ENCODE measurements at regions not wholly inside any gene's neighbourhood (a gene's known extent, or its start where the extent isn't known, plus 50 kb on each side); places are given as distances from the start of the nearest gene placed in this dataset.

- DNase-seq, result no peak
Observed at GRCh38 chr11:19460718-19461405, 220.1 kb upstream of the E2F8 start.

- no peak for DNase-seq
Observed at GRCh38 chr11:19459240-19459639, 218.5 kb upstream of the E2F8 start.

DNA sequence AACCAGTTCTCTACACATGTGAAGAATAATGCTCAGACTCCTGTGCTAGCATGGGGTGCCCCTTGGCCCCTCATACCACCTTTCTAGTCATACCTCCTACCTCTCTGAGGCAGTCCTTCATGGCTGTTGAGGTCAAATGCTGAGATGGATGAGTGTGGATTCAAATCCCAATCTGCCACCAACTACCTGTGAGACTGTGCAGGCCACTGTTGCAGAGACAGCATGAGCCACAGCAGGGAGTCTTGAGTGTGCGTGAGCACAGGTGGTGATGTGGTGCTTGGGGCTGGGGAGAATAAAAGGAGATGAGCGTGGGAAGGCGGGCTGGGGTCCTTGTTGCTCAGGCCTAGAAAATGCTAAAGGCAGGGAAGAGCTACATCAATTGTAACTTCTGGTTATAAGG lies 218.0 kb upstream of the E2F8 start:
- DNase-seq, result no peak

GRCh38 chr11:19458231-19458630 lies 217.5 kb upstream of the E2F8 start:
- no peak for DNase-seq

GRCh38 chr11:19455731-19456130 lies 215.0 kb upstream of the E2F8 start:
- no peak for DNase-seq

DNA sequence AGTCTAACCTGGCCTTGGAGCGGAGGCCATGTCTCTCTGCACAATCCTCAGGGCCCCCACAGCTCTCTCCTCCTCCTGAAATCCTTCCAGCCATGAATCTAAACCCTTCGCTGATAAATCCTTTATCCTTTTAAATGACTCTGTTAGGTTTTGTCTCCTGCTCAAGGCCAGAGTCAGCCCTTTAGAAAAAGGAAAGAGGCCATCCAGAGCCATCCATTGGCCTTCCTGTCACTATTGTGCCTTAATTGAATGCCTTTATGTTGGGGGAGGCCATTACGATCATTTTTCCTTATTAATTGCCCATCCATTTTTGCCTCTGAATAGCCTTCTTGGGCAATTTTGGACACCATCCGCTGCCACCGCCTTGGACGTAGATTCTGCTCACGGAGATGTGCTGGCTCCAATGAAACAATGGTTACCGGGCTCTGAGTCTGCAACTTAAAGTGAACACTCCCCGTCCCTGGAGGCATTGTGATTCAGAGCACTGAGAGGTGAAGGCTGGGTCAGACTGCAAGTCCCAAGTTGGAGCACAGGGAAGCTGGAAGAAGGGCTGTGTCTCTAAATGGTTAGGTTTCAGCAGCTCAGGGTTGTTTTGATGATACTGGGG lies 213.0 kb upstream of the E2F8 start:
- DNase-seq, result no peak

- DNase-seq, result no peak
Observed at GRCh38 chr11:19451609-19452008, 210.9 kb upstream of the E2F8 start.

DNA sequence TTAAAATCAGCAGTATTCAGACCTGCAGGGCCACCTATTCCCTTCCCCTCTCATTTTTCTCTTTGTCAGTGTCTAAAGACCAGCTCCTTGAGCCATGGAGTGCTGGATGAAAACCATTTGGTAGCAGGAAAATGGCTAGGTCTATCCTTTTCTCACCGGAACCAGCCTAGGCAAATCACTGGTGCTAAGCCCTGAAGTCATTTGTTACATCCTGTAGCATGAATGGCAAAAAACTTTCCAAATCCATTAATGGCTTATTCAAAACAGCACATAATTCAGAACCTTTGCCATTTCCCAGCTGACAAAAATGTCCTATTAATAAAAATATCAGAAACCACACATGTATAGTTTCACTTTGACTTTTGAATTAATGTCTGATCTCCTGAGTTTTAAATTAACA lies 209.5 kb upstream of the E2F8 start:
- no peak for DNase-seq

DNA sequence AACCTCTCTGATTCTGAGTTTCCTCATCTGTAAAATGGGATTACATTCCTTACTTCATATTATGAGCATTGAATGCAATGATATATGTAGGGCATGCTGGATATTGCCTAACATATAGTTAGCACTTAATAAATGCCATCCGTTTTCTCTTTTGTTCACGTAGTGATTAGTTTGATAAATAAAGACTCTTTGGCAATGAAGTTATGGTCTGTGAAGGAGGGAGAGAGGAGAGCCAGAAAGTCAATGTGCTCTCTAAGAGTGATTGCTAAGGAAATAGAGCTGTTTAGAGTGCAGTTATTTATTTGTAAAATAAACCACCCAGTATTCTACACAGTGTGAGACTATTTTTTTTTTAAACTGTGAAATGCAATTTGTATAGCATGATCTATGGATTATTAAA lies 207.9 kb upstream of the E2F8 start:
- no peak for DNase-seq

DNA sequence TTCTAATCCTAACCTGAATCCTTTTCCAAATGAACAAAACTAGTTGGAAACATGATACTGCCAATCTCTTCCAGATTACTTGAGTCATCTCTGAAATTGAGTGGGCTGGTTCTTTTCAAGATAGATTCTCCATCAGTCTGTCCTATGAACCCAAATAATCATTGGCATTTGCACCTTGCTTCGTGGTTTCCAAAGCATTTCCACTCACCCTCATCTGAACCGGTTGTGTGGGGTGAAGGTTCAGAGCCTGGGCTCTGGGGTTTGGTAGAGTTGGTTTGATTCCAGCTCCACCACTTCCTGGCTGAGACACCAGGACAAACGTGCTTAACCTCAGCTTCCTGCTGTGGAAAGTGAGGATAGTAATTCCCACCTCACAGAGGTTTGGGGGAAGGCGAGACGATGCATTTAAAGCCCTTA lies 206.4 kb upstream of the E2F8 start:
- no peak for DNase-seq

DNA sequence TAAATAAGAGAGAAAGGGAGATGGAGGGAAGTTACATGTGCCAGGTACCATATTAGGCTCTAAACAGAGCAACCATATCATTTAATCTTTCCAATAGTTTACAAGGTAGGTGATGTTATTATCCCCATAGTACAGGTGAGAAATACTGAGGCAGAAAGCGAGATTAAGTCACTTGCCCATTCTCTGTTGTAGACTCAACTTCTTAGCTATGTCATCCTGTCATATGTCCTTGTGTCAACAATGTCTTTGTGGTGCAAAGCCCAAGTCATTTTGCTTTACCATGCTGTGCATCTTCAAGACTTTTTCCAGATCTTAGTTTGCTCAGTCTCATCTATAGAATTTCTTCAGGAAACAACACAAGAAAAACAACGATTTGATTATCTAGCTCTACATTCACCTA lies 205.0 kb upstream of the E2F8 start:
- no peak for DNase-seq

DNA sequence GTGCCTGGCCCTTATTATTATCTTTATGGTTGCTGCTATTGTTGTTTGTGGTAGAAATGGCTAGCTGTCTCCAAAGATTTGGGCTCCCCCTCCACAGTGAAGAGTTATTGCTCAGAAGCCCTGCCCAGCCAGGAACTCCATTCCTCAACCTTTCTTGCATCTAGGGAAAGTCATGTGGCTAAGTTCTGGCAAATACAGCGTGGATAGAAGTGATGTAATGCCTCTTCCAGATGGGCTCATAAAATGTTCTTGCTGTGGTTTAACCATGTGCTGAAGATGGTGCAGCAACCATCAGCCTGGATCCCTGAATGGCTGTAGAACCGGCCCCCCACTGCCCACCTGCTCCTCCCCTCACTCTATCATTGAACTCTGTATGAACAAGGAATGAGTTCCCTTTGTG lies 203.5 kb upstream of the E2F8 start:
- DNase-seq, result no peak

- no peak for DNase-seq
Observed at GRCh38 chr11:19442554-19442910, 201.8 kb upstream of the E2F8 start.

GRCh38 chr11:19441752-19442553 lies 201.2 kb upstream of the E2F8 start:
- no peak for DNase-seq

DNA sequence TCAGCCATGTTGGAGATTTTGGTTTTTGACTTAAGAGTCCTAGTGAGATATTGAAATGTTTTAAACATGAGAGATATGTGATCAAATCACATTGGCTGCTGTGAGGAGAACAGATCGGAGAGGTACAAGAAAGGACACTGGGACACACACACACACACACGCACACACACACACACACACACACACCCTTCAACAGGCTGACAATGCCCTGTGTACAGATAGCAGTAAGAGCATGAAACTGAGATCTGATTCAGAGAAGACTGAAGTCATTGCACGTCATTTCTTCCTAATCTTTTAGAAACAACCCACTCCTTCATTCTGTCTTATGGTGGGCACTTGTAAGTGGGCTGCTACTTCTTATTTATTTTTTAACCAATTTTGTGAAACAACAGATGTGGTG lies 200.5 kb upstream of the E2F8 start:
- DNase-seq, result no peak

- no peak for DNase-seq
Observed at GRCh38 chr11:19437760-19438159, 197.0 kb upstream of the E2F8 start.

DNA sequence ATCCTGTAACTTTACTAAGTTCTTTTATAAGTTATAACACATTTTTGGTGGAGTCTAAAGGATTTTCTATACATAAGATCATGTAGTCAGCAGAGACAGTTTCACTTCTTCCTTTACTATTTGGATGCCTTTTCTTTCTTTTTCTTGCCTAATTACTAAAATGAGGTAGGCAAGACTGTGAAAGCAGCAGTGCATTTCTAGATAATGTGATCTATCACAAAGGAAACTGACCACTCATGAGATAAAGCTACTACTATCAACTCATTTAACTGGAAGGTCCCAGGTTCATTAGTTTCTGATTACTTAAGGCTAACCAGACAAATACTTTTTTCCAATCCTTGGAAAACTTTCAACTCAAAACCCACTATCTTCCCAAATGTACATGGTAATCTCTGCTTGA lies 196.2 kb upstream of the E2F8 start:
- no peak for DNase-seq

DNA sequence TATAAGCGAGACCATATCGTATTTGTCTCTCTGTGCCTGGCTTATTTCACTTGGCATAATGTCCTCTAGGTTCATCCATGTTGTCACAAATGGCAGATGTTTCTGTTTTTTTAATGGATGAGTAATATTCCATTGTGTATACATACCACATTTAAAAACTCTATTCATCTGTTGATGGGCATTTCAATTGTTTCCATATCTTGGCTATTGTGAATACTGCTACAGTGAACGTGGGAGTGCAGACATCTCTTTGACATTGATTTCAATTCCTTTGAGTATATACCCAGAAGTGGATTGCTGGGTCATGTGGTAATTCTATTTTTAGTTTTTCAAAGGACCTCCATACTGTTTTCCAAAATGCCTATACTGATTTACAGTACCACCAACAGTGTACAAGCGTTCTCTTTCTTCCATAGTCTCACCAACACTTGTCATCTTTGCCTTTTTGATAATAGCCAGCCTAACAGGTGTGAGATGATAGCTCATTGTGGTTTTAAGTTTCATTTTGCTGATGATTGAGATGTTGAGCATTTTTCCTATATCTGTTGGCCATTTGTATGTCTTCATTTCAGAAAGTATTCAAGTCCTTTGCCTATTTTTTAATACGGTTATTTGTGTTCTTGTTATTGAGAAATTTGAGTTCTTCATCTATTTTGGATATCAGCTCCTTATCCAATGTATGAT lies 194.7 kb upstream of the E2F8 start:
- DNase-seq, result no peak

- no peak for DNase-seq
Observed at GRCh38 chr11:19433791-19434190, 193.0 kb upstream of the E2F8 start.

DNA sequence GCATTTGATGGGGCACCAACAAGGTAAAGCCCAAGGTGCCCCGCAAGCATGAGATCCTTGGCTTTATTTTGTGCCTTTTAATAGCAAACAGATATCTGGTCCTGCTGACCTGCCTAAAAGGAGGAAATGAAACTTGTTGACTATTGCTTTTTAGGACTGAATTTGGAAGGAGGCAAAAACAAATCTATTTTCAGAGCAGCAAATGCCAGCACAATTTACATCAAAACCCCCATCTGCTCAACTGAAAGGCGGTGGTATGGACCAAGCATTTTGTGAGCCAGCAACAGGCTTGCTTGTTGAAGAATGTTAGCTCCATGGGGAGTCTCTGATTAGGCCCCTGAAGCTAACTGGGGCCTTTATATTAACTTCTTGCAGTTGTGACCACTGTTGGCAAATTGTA lies 192.6 kb upstream of the E2F8 start:
- no peak for DNase-seq

DNA sequence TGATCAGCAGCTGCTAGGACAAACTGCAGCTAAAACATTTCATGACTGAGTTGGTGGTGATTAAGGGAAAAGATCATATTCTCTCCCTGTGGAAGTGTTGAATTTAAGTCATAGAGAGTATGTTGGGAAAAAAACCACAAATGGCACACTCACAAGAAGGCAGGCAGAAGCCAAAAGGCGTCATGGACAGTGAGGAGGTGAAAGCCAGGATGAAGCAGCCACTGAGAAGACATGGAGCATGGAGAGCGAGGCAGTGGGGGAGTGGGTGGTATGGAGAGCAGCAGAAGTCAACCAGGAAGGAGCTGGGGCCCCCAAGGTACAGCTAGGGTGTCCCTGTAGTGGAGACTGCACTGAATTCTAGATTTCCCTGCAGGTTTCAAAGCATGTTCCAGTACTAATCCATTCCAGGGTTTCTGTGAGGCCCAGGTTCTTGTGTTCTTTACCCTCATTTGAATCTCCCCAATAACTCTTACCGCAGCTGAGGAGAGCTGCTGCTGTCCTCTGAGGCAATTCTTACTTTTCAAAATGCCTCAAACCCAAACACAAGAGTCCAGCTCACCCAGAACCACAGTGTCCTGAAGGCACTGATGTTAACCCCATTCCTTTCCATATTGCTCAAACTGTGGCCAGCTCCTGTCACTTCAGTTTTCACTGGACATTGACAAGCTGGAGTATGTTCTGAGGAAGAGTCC lies 191.8 kb upstream of the E2F8 start:
- DNase-seq, result no peak

DNA sequence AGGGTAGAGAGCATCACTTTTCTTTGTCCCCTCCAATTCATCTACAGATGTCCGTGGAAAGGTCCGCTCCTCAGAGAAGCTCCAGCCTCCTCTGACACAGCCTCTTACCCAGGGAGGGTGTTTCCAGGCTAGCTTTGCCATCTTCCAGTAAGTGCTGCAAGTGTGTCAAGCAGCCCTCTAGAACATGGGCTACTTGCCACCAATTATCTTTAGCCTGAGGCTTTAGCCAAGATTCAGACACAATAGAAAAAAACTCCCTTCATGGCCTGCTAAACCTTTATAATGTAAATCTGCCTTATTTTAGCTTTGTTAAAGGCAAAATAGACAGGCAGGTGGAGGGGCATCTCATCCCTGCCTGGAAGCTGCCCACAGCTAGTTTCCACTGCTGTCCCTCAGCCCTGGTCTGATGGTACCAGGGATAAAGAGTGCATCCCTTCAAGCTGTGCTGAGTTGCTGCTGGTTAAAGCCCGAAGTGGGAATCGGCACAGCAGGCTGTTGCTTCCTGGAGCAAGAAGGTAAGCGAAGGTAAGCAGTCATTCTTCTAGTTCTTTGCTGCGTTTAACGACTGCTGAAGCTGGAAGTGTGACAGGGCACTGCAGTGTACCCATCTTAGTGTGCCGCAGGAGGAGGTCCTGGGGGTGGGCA lies 190.1 kb upstream of the E2F8 start:
- DNase-seq, result no peak

GRCh38 chr11:19430346-19430745 lies 189.6 kb upstream of the E2F8 start:
- no peak for DNase-seq

Data from NCI-H774 (cell line).